ENCODE measurements at regions not wholly inside any gene's neighbourhood (a gene's known extent, or its start where the extent isn't known, plus 50 kb on each side); places are given as distances from the start of the nearest gene placed in this dataset.
"Not testable (repeated sequence)": the region's sequence is repeated elsewhere in the genome, so short reads cannot be mapped to it uniquely, and the experiment has no call there.

DNA sequence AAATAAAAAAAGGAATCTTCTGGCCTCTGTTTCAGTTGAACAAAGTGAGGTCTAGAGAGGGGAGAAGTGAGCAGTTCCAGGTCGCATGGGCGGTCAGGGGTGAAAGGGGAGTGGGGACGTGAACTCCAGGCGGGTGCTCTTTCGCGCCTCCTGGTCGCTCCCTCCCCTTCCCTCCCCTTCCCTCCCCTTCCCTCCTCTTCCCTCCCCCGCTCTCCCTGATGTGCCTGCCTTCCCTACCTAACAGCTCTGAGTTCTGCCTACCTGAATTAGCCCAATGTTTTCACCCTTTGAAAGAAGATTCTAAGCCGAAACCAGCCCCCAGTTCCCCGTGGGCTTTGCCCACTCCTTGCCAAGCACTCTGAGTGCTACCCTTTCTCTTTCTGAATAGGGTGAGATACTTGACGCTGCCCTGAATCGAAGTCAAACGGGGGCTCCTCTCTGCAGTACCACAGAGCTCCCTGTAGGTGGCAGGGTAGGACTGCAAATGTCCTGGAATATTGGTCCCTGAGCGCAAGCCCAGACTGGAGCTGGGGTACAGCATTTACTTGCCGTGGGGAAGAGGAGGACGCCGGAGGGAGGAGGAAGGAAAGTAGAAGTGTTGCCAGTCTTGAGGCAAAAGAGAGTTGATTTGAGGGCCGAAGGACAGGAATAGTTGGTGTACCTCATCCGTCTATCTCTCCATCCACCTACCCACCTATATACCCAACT is 214.4 kb downstream of the NPIPA7 start:
- peak; percentile 51; the same call in 1 of the 2 replicates for TF ChIP-seq CTCF (IDR thresholded peaks at IDR 0.05; ENCODE audit: borderline replicate concordance, insufficient read depth, low read depth, low read length)
- not testable (repeated sequence) for H3K4me3 ChIP-seq (ENCODE audit: low read depth, low read length)

DNA sequence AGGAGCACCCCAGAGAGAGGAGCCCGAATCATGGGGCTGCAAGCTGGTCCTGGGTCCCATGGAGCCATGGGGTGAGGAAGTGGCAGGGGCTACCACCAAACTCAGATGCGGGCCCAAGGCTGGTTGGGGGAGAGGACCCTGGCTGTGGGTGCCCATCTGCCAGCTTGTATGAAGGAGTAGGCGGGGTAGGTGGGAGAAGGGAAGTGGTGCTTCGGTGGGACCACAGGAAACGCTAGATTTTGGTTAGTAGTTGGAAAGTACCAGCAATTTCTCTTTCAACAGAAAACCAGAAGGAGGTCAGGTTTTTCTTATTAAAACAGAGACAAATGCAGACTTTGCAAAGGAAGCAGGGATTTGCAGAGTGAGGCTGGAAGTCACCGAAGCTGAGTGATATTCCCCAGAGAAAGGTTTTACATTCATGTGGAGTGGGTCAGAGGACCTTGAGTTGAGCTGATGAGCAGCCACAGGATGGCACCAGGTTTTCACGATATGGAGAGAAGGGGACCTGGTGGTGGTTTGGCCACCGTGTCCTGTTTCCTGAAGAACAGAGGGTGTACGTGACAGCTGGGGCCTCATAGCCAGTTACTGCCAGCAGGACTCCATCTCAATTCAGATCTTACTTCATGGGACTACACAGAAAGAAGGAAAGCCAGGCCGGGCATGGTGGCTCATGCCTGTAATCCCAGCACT is 216.2 kb downstream of the NPIPA7 start:
- H3K4me3 ChIP-seq (ENCODE audit: low read depth, low read length) = not testable (repeated sequence)

DNA sequence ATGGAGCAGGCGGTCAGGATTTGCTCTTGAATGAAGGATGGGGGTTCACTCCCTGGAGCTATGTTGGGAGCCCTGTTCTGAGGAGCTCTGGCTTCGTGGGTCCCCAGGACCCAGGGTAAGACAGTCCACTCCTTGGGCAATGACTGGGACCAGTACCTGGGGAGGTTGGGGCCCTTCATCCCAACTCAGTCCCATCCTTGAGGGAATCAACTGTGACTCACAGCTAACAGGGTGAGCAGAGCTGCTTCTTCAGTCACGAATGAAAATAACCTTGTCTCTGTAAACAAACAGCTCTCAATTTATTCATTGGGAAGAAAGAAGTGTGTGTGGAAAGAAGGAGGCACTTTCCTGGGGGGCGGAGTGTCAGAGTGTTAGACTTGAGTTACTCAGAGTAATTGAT is 222.3 kb downstream of the NPIPA7 start:
- not testable (repeated sequence) for H3K4me3 ChIP-seq (ENCODE audit: low read depth, low read length)

GRCh38 chr16:16607401-16608082 is 228.6 kb downstream of the NPIPA7 start:
- H3K4me3 ChIP-seq (ENCODE audit: low read depth, low read length) = not testable (repeated sequence)

- not testable (repeated sequence) for H3K4me3 ChIP-seq (ENCODE audit: low read depth, low read length)
These were observed 230.7 kb downstream of the NPIPA7 start for GRCh38 chr16:16609627-16610026.

DNA sequence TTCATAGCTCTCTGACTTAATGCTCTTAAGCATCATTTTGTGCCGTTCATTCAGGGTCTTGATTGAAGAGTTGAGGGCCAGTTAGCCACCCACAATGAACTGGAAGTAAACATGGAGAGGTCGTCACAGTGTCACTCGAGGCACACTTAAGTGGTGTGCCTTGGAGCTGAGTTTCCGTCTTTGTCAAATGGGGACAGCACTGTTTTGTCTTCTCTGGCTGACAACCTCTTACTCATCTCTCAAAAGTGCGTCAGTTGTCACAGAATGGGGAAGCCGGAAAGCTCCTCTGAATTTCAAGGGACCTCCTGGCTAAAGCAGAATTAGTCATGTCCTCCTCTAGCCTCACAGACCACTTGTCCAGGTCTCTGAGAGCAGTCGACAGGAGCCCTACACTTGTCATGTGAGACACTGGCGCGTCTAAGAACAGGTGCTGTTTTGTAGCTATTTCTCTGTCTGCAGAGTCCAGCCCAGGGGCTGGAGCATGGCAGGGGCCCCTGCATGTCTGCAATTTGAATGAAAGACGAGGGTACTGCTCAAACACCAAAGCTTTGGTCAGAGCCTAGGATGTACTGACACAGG is 231.5 kb downstream of the NPIPA7 start:
- not testable (repeated sequence) for H3K4me3 ChIP-seq (ENCODE audit: low read depth, low read length)

- not testable (repeated sequence) for H3K4me3 ChIP-seq (ENCODE audit: low read depth, low read length)
These were observed 234.3 kb downstream of the NPIPA7 start for GRCh38 chr16:16613212-16613611.

DNA sequence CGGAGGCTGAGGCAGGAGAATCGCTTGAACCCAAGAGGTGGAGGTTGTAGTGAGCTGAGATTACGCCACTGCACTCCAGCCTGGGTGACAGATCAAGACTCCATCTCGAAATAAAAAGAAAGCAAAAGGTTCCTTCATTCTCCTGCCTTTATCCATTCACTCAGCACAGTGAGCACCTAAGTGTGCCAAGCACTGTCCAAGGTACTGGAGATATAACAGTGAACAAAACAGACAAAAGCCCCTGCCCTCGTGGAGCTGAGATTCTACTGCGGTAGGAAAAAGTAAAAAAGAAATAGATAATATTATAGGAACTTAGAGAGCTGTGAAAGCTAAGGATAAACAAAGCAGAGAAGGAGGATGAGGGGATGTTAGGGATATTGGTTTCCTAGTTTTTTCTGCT is 235.5 kb downstream of the NPIPA7 start:
- H3K4me3 ChIP-seq (ENCODE audit: low read depth, low read length) = not testable (repeated sequence)

- not testable (repeated sequence) for H3K4me3 ChIP-seq (ENCODE audit: low read depth, low read length)
These were observed 240.1 kb downstream of the NPIPA7 start for GRCh38 chr16:16618963-16619465.

- H3K4me3 ChIP-seq (ENCODE audit: low read depth, low read length) = not testable (repeated sequence)
These were observed 245.4 kb downstream of the NPIPA7 start for GRCh38 chr16:16624367-16624766.

DNA sequence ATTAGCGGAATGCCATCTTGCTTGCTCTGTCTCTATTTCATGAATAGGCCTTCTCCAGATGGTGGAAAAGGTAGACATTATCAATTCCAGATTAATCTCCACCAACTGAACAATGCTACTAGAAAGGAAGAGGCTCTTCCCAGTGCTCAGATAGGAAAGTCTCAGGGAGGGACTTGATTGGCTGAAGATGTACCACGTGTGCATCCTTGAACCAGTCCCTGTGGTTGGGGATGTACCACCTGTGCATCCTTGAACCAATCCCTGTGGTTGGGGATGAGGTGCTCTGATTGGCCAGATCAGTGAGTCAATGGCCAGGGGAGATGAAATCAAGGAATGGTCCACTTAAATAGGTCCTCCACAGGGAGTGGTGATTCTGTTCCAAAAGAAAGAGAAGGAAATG is 246.2 kb downstream of the NPIPA7 start:
- not testable (repeated sequence) for H3K4me3 ChIP-seq (ENCODE audit: low read depth, low read length)

GRCh38 chr16:16627865-16628264 is 248.9 kb downstream of the NPIPA7 start:
- H3K4me3 ChIP-seq (ENCODE audit: low read depth, low read length) = not testable (repeated sequence)

- not testable (repeated sequence) for H3K4me3 ChIP-seq (ENCODE audit: low read depth, low read length)
These were observed 259.3 kb downstream of the NPIPA7 start for GRCh38 chr16:16638231-16638630.

DNA sequence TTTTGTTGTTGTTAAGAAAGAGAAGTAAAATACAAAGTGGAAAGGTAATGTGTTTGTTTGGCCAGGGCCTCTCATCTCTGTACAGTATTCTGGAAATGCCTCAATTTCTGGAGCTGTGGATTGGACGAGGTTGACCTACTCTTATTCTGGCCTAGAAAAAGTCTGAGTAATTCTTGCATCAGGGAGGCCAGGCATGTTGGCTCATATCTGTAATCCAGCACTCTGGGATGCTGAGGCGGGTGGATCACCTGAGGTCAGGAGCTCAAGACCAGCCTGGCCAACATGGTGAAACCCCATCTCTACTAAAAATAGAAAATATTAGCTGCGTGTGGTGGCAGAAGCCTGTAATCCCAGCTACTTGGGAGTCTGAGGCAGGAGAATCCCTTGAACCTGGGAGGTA is 259.8 kb downstream of the NPIPA7 start:
- not testable (repeated sequence) for H3K4me3 ChIP-seq (ENCODE audit: low read depth, low read length)

DNA sequence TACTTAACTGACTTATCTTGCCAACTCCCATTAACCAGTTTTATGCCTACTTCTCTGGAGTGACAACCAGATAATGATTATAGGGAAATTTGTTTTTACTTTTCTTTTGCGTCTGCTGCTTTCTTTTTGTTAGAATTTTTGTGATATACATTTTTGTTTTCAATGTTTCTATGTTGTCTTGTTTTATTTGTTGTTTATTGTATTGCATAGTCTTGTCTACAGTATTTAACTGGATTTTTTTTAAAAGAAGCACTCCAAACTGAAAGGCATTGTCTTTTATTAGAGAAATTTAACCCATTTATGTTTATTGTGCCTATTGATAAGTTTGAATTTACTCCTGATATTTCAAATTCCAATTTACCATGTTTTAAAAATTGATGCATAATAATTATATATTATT is 264.9 kb downstream of the NPIPA7 start:
- H3K4me3 ChIP-seq (ENCODE audit: low read depth, low read length) = not testable (repeated sequence)

- H3K4me3 ChIP-seq (ENCODE audit: low read depth, low read length) = not testable (repeated sequence)
These were observed 269.1 kb downstream of the NPIPA7 start for GRCh38 chr16:16648002-16648401.

DNA sequence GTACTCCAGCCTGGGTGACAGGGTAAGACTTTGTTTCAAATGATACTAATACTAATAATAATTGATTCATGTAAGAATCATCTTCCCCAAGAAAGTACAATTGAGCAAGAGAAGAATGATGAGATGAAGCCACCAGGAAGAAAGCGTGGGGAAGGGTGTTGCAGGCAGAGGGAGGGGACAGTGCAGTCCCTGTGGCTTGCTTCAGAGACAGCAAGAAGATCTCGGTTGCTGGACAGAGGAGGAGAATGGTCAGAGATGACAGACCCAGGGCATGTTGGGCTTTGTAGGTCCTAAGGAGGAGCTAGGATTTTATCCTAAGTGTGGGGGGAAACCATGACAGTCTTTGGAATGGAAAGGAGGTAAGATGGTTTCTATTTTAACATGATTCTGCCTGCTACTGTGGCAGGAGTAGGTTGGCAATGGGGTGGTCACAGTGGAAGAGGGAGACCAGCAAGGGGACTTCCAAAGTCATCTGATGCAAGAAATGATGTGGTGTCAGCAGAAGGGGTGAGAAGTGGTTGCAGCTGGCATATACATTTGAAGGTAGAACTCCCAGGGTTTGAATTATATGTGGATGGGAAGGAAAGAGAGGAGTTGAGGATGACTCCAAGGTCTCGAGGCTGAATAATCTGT is 293.4 kb downstream of the NPIPA7 start:
- not testable (repeated sequence) for H3K4me3 ChIP-seq (ENCODE audit: low read depth, low read length)

GRCh38 chr16:16674820-16675219 is 295.9 kb downstream of the NPIPA7 start:
- not testable (repeated sequence) for H3K4me3 ChIP-seq (ENCODE audit: low read depth, low read length)

DNA sequence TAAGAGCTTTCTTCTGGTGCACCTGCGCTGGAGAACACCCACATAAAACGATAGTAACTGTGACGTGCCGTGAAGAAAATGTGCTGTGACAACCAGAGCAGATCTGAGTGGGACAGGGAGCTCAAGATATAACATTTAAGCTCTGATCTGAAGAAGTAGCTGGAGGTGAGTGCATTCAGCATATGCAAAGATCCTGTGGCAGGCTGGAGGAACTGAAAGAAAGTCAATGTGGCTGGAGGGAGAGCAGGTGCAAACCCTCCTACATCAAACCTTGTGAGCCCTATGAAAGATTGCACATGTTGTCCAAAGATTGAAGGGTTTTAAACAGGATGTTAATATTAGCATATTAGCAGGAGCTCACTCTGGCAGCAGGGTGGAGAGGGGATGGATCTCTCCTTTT is 342.9 kb downstream of the NPIPA7 start:
- H3K4me3 ChIP-seq (ENCODE audit: low read depth, low read length) = not testable (repeated sequence)

Measured in GM12875 (cell line).